ENCODE measurements at regions not wholly inside any gene's neighbourhood (a gene's known extent, or its start where the extent isn't known, plus 50 kb on each side); places are given as distances from the start of the nearest gene placed in this dataset.

DNA sequence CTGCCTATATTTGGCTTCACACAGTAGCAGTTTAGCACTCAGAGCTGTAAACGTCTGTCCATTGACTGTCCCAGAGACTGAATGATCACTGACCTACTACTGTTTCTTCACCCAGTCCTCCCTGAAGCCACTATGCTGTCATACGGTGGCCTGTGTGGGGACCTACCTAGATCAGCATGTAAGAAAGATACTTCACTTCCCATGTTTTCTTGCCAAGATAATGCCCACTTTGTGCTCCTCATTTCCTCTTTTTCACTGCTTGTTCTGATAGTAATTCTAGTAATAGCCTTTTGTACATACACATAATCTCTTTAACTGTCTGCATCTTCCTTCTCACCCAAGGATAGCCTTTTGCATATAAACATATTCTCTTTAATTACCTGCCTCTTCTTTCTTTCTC is 109.9 kb upstream of the TIAM2 start:
- no peak for DNase-seq (ENCODE audit: low read depth)

GRCh38 chr6:154886016-154886415 is 109.1 kb upstream of the TIAM2 start:
- DNase-seq (ENCODE audit: low read depth), result no peak

- DNase-seq (ENCODE audit: low read depth), result no peak
Measured at GRCh38 chr6:154886471-154886870, 108.6 kb upstream of the TIAM2 start.

DNA sequence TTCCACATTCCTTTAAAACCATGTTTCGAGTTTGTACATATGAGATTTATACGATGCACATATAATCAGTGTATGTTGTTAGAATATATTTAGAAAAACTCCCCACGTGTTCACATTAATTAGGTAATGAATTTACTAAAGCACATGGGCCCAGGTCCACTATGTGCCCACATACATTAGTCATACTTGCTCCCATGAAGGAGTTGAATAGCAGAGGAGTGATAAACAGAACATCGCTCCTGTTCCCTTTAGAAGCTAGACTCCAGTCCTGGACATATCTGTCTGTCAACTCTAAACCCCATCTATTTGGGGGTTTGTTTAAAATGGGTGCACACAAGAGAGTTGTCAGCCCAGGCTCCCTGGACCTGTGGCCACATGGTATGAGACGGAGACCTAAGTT is 108.1 kb upstream of the TIAM2 start:
- DNase-seq (ENCODE audit: low read depth), result no peak

DNA sequence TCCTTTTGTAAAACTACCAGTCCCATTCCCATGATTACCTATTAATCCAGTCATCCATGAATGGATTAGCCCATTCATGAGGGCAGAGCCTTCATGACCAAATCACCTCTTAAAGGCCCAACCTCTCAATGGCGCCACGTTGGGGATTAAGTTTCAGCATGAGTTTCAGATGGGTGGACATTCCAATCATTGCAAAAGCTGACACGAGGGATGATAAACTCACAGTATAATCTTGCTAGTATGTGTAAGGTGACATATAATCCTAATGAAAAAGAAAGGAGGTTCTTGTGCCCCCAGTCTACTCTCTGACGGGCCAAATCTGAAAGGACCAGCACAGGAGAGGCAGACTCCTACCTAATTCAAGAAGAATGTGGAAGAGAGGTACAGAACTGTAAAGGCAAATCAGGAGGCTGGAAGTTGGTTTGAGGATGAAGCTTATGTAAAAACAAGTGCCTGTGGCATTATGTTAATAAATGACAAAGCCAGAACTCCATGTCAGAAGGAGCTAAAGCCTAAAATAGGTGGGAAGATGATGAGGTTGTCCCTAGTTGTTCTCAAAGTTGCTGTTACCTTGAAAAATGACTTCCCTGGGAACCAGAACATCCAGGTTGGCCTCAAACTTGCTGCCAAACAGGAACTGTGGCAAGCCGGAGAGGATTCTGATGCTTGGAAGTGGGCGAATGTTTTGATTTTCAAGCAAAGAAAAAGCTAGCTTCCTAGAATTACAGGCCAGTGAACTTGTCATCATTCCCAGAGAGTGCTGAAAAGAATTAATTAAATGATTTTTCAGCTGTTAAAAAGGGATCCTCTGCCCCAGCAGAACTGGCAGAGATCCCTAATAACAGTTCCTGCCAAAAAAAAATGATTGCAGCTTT is 106.5 kb upstream of the TIAM2 start:
- DNase-seq (ENCODE audit: low read depth), result no peak

GRCh38 chr6:154890874-154891273 is 104.2 kb upstream of the TIAM2 start:
- no peak for DNase-seq (ENCODE audit: low read depth)

DNA sequence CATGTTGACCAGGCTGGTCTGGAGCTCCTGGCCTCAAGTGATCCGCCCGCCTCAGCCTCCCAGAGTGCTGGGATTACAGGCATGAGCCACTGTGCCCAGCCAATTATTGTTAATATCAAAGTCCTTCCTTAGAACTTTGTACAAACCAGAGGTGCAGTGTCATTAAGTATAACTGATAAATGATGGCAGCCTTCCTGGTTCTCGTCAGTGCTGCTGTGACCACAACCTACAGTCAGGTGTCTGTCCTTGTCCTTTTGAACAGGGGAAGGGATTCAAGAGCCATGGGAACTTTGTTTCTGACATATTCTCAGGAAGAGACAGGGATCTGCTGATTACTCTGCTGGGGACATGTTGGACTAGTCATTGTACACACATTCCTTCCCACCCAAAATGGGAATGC is 103.2 kb upstream of the TIAM2 start:
- DNase-seq (ENCODE audit: low read depth), result no peak

DNA sequence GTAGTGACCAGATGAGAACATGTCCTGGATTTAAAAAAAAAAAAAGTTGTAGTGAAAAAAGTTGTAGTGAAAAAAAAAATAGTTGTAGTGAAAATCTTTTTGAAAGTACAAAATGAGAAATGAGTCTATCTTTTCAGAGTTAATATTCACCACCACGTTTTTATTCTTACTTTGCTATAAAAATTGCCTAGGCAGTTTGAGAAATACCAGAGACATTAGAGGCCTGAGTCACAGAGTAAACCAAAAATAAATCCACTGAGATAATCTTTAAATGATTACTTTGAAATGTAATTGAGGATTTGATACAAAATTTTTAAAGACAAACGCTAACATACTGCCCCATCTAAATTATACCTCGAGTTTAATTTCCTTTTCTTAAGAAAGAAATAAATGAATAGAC is 101.2 kb upstream of the TIAM2 start:
- DNase-seq (ENCODE audit: low read depth), result no peak

GRCh38 chr6:154894902-154895301 is 100.2 kb upstream of the TIAM2 start:
- DNase-seq (ENCODE audit: low read depth), result no peak

GRCh38 chr6:154895841-154896240 is 99.3 kb upstream of the TIAM2 start:
- DNase-seq (ENCODE audit: low read depth), result no peak

GRCh38 chr6:154898821-154899220 is 96.3 kb upstream of the TIAM2 start:
- no peak for DNase-seq (ENCODE audit: low read depth)

DNA sequence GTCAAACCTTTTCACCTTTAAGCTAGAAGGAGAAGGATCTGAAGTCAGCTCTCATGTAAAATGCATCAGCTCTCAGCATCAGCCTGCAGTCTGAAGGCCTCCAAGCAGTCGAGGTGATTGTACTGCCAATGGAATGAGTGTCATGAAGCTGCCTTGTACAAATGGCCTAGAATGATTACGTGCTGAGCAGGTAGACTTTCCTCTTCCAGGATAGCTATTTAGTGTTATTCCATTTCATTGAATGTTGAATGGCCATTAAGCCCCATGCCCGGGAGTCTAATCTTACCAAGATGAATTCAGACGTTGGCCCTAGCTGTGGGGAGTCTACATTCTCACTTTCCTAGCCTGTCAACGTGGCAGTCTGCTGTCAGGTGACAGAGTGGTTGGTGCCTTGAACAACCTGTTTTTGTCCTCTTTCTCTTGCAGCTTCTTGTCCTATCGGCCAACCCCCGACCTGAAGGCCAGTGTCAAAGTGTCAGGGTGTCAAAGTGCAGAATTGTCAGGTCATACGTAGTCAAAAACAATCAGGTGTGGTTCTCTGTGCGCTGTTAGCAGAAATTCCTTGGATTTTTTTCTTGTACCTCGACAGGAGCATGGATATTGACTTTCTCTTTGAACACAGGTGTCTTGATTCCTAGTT is 95.2 kb upstream of the TIAM2 start:
- DNase-seq (ENCODE audit: low read depth), result no peak

DNA sequence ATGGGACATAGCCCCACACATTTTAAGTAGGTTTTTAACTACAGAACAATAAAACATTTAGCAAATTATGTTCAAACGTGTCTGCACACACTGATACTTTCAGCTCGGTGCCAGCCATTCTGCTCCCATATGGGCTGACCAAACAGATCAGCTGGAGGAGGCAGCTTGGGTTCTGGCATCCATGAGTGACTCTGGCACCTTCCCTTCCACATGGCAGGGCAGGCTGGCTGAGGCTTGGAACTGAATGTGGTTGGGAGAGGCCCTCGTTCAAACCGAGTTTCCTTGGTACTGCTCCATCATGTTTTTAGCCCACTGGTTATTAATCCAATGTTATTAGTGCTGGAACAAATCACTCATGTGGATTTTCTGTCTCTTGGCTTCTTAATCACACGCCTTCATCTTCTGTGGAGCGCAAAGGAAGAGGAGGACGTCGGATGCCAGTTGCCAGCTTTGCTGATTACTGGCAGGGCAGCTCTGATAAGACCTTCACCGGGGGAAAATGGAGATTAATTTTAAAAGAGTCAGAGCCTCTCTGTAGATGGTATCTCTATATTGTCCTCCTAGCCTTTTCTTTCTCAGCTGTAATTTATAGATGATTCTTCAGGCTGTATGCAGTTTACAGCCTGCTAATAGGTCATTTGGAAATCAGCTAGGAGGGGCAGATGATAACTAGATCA is 93.1 kb upstream of the TIAM2 start:
- no peak for DNase-seq (ENCODE audit: low read depth)

DNA sequence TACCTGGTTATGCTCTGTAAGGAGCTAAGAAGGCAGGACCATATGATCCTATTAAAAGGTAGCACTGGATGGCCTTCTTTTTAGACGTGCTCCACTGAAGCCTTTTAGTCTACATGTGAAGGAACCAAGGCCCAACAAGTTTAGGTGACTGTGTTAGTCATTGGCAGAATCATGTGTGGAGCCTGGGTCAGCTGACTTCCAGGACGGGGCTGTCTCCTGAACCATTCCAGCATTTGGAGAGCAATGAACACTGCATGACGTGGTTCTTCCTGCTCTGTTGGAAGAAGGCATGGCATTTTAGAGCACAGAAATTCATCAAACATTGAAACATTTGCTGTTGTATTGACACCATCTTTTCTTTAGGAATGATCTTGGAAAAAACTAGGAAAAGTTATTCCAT is 87.8 kb upstream of the TIAM2 start:
- no peak for DNase-seq (ENCODE audit: low read depth)

DNA sequence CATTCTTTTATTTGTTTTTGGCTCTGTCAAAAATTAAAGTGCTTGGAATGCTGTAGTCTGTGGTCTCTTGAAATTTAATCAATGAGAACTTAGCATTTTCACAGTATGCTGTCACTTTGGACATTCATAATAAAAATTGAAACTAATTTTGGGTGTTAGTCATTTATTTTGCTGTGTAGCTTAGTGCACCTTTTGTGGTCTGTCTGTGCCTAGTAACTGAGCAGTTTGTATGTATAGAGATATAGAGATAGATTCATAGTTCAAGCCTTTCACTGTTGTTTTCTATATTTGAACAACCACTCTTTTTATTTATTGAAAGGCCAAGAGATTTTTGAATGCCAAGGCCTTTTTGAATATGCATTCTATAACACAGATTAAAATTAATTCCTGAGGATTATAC is 86.4 kb upstream of the TIAM2 start:
- no peak for DNase-seq (ENCODE audit: low read depth)

DNA sequence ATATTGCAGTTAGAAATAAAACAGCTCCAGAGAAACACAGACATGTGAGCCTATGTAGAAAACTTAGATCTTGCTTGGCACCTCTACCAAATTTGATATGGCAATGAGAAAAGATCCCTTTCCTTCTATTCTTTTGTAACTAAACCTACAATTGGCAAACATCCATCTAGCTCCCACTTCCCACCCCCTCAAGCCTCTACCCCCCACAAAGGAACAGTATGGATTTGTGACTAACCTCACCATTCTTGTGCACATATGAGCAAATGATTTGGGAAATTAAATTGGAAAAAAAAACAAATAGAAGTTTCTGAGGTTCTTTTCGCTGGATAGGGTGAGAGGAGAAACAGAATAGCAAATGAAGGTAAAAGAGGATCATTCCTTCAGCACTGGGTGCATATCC is 85.8 kb upstream of the TIAM2 start:
- DNase-seq (ENCODE audit: low read depth), result no peak

- no peak for DNase-seq (ENCODE audit: low read depth)
Measured at GRCh38 chr6:154909821-154910220, 85.3 kb upstream of the TIAM2 start.

DNA sequence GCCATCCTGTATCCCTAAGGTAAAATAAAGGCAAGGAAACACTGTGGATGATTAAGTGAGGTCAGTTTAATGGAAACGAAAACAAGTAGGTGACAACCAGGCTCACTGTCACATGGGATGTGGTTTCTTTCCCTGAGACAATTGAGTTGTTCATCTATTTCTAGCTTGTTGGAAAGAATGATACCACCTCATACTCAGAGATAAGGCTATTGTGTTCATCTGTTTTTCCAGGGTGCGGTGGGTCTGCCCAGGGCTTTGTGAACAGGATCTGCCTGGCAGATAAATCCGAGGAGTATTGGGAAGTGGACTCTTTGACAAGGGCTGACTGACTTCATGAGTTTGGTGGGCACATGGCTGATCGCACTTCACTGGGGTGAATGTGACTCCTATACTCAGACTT is 80.8 kb upstream of the TIAM2 start:
- no peak for DNase-seq (ENCODE audit: low read depth)

DNA sequence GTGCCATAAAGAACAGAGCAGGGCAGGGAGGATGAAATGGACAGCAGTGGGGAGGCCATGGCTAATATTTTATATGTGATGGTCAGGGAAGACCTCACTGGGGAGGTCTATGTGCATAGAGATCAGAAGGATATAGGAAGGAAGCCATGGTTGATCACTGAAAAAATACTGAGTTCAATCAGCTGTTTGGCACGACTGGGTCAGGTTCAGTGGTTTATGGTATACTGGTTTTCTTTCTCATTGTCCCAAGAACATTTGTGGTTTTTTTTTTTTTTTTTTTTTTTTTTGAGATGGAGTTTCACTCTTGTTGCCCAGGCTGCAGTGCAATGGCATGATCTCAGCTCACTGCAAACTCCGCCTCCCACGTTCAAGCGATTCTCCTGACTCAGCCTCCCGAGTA is 78.3 kb upstream of the TIAM2 start:
- no peak for DNase-seq (ENCODE audit: low read depth)

GRCh38 chr6:154917941-154918340 is 77.2 kb upstream of the TIAM2 start:
- DNase-seq (ENCODE audit: low read depth), result no peak

GRCh38 chr6:154919806-154920205 is 75.3 kb upstream of the TIAM2 start:
- DNase-seq (ENCODE audit: low read depth), result no peak

DNA sequence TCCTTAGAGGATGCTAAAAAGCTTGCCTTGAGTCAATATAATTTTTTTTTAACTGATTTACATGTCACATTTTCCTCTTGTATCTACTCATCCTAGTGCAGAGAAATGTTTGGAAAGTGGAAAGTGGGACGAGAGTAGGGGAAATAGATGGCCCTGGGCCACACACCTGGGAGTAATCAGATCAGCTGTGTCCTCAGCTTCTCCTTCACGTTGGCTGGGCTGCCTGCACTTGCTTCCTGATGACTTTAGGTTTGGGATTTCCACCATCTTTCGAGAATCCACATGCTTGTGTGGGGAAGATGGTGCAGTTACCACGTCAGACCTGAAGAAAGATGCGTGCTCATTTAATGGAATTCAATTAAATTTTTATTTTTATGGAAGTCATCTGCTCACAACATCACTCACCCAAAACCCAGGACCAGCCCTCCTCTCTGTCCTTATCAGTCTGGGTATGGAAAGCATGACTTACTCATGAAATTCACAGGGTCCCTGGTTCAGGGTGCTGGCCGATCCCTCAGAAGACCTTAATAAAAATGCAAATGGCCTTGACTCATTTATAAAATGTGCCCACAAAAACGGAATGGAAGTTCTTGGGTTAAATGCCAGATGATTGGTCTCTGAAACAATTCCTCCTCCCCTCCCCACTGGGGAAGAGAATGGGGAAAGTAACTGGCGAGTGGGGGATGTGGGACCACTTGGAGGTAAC is 74.5 kb upstream of the TIAM2 start:
- no peak for DNase-seq (ENCODE audit: low read depth)
